HFF-Myc (cell line): ENCODE measurements at regions not wholly inside any gene's neighbourhood (a gene's known extent, or its start where the extent isn't known, plus 50 kb on each side); places are given as distances from the start of the nearest gene placed in this dataset.

ENCODE experiments used
- DNase-seq: peaks from one replicate; pipeline ENCODE4 v3.0.0-alpha.2; 2011; ENCODE audit warnings: low read depth; ENCODE audit errors: extremely low read depth
- H3K4me3 ChIP-seq: replicated peaks from 2 replicates; pipeline ENCODE4 v1.5.1; 2011; ENCODE audit warnings: low read depth, mild to moderate bottlenecking, control low read depth, low read length
- CTCF ChIP-seq: IDR thresholded peaks from 2 replicates; pipeline ENCODE4 v1.5.1; 2012; ENCODE audit warnings: mild to moderate bottlenecking, low read depth, low read length, control low read depth; ENCODE audit errors: missing control alignments

DNA sequence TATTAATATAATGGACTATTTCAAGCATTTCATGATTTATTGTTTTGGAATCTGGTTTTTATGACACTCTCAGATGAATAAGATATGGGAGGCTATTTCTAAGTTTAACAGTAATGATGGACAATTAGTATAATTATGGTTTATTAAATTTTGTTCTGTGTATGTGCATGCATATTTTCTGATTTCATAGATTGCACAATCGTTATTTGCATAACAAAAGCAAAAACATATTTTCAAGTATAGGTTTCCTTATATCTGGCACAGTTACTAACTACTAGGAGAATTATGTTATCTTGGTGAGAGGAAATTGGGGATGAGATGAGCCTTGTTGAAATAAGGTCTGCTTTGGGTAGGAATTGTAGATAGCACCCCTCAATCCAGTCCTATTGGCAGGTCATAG, 413.1 kb downstream of the MCTP2 start:
- DNase-seq = no peak
- no peak for TF ChIP-seq CTCF
- no peak overlapping the region for H3K4me3 ChIP-seq

- no peak for TF ChIP-seq CTCF
- no peak for DNase-seq
- H3K4me3 ChIP-seq = no peak overlapping the region
These were observed 421.7 kb downstream of the MCTP2 start for GRCh38 chr15:94653071-94653470.

- DNase-seq = no peak
- TF ChIP-seq CTCF = no peak
- no peak overlapping the region for H3K4me3 ChIP-seq
These were observed 424.0 kb downstream of the MCTP2 start for GRCh38 chr15:94655249-94655880.

DNA sequence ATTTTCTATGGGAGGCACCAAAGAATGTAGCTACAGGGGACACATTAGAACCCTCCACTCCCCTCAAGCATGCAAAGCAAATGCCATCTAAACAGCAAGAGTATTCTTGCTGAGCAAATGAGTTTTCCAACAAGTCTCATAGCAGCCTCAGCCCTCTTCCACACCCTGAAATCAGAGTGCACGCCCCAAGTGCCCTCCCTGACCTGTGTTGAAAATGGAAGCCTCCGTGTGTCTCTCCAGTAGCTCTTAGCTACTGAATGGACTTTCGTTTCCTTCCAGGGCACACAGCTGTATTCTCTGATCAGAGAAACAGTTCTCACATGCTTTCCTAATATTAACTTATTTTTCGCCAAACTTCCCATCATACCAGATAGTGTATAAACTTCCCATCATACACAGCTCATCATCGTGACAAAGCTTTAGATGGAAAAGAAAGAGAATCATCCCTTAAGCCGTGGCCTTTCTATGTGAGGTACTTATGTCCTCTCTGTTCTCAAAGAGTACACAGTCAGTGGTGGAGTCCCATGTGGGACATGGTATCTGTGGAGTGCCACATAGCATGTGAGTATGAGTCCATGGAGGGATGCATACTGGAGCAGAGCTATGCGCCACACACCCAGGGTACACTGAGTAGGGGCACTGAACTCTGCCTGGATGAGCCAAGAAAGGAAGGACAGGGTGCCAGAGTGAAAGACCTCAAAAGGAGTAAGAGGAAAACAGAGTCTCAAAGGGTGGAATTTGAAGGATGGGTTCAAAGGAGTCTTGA, 434.5 kb downstream of the MCTP2 start:
- no peak for DNase-seq
- H3K4me3 ChIP-seq = no peak overlapping the region
- no peak for TF ChIP-seq CTCF

- no peak for TF ChIP-seq CTCF
- no peak for DNase-seq
- H3K4me3 ChIP-seq = no peak overlapping the region
These were observed 435.2 kb downstream of the MCTP2 start for GRCh38 chr15:94666553-94666952.

DNA sequence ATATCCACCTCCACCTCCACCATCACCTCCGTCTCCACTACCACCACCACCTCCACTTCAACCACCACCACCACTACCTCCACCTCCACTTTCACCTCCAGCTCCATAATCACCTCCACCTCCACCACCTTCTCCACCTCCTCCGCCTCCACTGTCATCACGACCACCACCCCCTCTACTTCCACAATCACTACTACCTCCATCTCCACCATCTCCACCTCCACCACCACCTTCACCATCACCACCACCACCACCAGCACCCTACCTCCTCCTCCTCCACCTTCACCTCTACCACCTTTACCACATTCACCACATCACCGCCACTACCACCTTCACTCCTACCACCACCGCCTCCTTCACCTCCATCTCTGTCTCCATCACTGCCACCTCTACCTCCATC, 435.7 kb downstream of the MCTP2 start:
- no peak overlapping the region for H3K4me3 ChIP-seq
- no peak for DNase-seq
- TF ChIP-seq CTCF = no peak
